Activated naive CD8-positive, alpha-beta T cell treated with anti-CD3 and anti-CD28 coated beads, Interleukin-2, amount 50 U/mL, for 24 hours (primary cell): ENCODE measurements at regions not wholly inside any gene's neighbourhood (a gene's known extent, or its start where the extent isn't known, plus 50 kb on each side); places are given as distances from the start of the nearest gene placed in this dataset.
"Not testable (repeated sequence)": the region's sequence is repeated elsewhere in the genome, so short reads cannot be mapped to it uniquely, and the experiment has no call there.

Source experiments
- ATAC-seq: fragments of 150-1000 bp; cut with Tn5 transposase; one replicate; pipeline ENCODE4 v1.10.0; 2021
- DNase-seq: peaks from one replicate; pipeline ENCODE4 v3.0.0; 2021
- H3K27ac Mint-ChIP-seq: one replicate; pipeline ENCODE4 v1.8.0; 2021; ENCODE audit warnings: mild to moderate bottlenecking, mixed read lengths
- H3K27me3 Mint-ChIP-seq: one replicate; pipeline ENCODE4 v1.8.0; 2021; ENCODE audit warnings: mixed read lengths
- H3K36me3 Mint-ChIP-seq: one replicate; pipeline ENCODE4 v1.8.0; 2021; ENCODE audit warnings: low read depth, mixed read lengths
- H3K4me1 Mint-ChIP-seq: one replicate; pipeline ENCODE4 v1.8.0; 2021; ENCODE audit warnings: mixed read lengths
- H3K4me3 Mint-ChIP-seq: one replicate; pipeline ENCODE4 v1.8.0; 2021; ENCODE audit warnings: mild to moderate bottlenecking, moderate library complexity, mixed read lengths
- H3K9me3 Mint-ChIP-seq: one replicate; pipeline ENCODE4 v1.8.0; 2021; ENCODE audit warnings: mixed read lengths

DNA sequence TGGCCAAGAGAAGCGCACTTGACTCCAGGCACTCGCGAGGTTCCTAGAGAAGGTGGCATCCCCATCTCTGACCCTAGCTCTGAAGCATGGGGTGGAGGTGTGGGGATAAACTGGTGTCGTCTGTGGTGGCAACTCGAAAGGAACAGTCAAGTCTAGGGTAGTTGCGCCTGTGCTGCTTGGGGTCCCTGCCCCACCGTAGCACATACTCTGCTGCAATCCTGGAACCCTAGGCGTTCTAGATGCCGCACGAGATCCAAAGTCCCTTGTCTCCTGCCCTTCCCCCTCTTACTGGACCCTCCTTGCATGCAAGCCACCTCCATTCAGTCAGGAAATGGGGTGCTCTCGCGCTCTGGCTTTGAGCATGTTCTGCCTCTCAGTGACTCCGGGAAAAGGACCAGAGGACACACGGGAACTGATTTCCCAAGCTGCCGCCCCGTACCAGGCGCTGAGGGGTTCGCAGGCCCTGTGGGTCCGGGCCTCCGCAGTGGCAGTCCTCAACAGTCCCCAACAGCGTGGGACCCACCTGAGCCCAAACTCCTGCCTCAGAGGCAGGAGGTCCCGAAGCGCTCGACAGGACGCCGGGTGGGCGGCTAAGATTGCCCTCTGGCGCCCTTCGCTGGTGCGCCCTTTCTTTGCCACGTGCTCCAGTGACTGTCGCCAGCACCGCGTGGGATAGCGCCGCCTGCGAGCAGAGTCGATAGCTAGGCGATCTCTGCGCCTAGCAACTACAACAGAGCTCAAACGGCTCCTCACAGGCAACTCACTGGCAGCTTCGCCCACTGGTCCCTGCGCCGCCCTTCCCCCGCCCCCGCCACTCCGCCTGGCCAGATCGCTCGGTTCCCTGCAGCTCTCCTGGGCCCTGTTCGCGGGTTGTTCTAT is 452.0 kb downstream of the REEP3 start:
- peaks cover 4% of the 10 kb centered on the region for H3K9me3 Mint-ChIP-seq
- ATAC-seq (no peak), DNase-seq (no peak)
- no peak overlapping the region for H3K4me3 Mint-ChIP-seq
- H3K4me1 Mint-ChIP-seq: no peaks in the 10 kb centered on the region
- no peaks in the 10 kb centered on the region for H3K36me3 Mint-ChIP-seq
- no peaks in the 10 kb centered on the region for H3K27me3 Mint-ChIP-seq
- no peak overlapping the region for H3K27ac Mint-ChIP-seq

DNA sequence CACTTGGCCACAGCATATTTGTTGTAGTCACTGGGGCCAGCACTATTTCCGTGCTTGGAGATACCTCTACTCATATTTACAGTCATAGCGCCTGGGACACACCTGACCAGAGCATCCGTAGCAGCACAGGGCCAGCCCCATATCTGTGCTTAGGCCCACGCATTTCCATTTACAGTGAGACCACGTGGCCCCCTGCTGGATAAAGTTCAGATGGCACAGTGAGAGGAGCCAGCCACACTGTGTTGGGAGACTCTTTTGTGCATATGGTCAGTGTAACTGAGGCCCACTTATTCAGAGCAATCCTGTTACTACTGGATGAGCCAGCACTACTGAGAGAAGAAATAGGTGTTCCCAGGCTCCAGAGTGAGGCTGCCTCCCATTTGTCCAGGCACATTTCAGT is 455.3 kb downstream of the REEP3 start:
- peaks cover 2% of the 10 kb centered on the region for H3K4me1 Mint-ChIP-seq
- no peaks in the 10 kb centered on the region for H3K36me3 Mint-ChIP-seq
- DNase-seq: peak; percentile 43
- H3K27me3 Mint-ChIP-seq: peaks cover 3% of the 10 kb centered on the region
- H3K27ac Mint-ChIP-seq: no peak overlapping the region
- no peaks in the 10 kb centered on the region for H3K9me3 Mint-ChIP-seq
- peak; percentile 73 for ATAC-seq
- no peak overlapping the region for H3K4me3 Mint-ChIP-seq

DNA sequence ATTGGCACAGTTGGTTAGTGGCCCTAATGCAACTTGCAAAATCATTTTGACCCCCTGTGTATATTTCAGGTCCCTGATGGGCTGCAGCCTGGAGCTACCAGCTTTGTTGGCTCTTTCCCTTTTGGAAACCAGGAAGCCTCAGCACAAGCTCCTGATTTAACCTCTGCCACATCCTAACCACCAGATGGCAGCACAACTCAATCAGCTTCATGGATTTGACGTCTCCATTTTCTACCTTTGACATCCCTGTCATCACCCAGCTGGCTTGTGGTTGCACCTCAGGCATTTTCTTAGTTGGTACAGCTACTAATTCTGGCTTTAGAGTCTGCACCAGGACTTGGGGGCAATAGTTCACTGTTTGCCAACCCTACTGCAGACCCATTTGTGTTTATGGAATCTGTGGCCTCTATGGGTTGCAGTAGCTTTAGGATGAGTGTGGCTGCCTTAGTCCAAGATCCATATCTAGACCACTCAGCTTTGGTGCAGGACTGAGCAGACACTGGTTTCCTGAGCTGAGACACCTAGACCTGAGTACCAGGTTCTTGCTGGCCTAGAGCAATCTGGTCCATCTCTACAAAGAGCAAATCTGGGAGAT is 456.2 kb downstream of the REEP3 start:
- no peaks in the 10 kb centered on the region for H3K36me3 Mint-ChIP-seq
- no peaks in the 10 kb centered on the region for H3K9me3 Mint-ChIP-seq
- peak; percentile 8 for ATAC-seq
- peak; percentile 14 for DNase-seq
- H3K27ac Mint-ChIP-seq: no peak overlapping the region
- H3K4me1 Mint-ChIP-seq: peaks cover 2% of the 10 kb centered on the region
- H3K4me3 Mint-ChIP-seq: no peak overlapping the region
- H3K27me3 Mint-ChIP-seq: peaks cover 3% of the 10 kb centered on the region

DNA sequence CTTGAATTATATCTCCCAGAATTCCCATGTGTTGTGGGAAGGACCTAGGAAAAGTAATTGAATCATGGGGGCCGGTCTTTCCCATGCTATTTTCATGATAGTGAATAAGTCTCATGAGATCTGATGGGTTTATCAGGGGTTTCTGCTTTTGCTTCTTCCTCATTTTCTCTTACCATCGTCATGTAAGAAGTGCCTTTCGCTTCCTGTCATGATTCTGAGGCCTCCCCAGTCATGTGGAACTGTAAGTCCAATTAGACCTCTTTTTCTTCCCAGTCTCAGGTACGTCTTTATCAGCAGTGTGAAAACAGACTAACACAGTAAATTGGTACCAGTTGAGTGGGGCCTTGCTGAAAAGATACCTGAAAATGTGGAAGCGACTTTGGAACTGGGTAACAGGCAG is 459.7 kb downstream of the REEP3 start:
- H3K4me1 Mint-ChIP-seq, H3K9me3 Mint-ChIP-seq, H3K27me3 Mint-ChIP-seq, ATAC-seq, DNase-seq, H3K4me3 Mint-ChIP-seq, H3K27ac Mint-ChIP-seq, H3K36me3 Mint-ChIP-seq: not testable (repeated sequence)

DNA sequence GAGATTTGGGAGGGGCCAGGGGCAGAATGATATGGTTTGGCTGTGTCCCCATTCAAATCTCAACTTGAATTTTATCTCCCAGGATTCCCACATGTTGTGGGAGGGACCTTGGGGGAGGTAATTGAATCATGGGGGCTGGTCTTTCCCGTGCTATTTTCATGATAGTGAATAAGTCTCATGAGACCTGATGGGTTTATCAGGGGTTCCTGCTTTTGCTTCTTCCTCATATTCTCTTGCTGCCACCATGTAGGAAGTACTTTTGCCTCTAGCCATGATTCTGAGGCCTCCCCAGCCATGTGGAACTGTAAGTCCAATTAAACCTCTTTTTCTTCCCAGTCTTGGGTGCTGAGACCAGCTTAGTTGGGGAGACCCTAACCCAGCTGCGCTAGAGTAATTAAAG is 462.9 kb downstream of the REEP3 start:
- H3K27ac Mint-ChIP-seq, ATAC-seq, H3K4me1 Mint-ChIP-seq, H3K27me3 Mint-ChIP-seq, H3K9me3 Mint-ChIP-seq, H3K4me3 Mint-ChIP-seq, DNase-seq, H3K36me3 Mint-ChIP-seq: not testable (repeated sequence)

DNA sequence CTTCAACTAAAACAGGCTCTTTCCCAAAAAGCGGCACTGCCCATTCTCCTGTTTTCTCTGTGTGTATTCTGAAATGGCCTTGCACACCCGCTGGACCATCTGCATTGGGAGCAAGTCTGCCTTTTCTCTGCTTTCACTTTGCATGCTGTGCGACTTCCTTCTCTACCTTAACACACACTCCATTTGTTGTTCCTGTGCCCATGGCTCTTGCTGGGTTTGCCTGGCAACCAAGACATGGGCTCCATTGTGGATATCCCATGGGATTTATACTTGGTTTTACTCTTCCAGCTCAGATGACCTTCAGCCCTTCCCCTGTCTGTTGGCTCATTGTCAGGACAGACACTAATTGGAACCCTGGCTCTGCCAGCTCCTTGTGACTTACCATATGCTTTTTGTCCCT is 465.3 kb downstream of the REEP3 start:
- Mint-ChIP-seq H3K4me1 (no peaks in the 10 kb centered on the region), H3K27me3 (peaks cover 2% of the 10 kb centered on the region), H3K36me3 (no peaks in the 10 kb centered on the region), H3K9me3 (no peaks in the 10 kb centered on the region), H3K27ac (no peak overlapping the region), H3K4me3 (no peak overlapping the region)
- DNase-seq (no peak), ATAC-seq (no peak)

DNA sequence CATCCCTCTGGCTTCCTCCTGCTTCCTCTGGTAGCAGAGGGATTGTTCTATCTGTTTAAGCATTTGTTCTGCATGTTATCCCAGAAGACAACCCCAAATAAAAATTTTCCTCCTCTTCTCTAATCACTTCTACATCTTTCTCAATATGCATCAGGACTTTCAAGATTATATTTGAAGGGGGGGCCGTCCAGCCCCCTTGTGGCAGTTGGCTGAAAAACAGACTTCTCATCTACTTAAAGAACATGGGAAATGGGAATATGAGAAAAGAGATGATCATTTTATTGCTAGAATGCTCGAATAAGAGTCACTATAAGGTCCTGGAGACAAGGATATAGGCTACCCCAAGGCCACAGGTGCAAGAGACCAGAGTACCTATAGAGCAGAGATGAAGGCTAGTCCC is 466.0 kb downstream of the REEP3 start:
- no peak overlapping the region for H3K27ac Mint-ChIP-seq
- no peaks in the 10 kb centered on the region for H3K4me1 Mint-ChIP-seq
- peaks cover 2% of the 10 kb centered on the region for H3K27me3 Mint-ChIP-seq
- H3K9me3 Mint-ChIP-seq: no peaks in the 10 kb centered on the region
- no peak for DNase-seq
- no peak overlapping the region for H3K4me3 Mint-ChIP-seq
- ATAC-seq: no peak
- H3K36me3 Mint-ChIP-seq: no peaks in the 10 kb centered on the region

DNA sequence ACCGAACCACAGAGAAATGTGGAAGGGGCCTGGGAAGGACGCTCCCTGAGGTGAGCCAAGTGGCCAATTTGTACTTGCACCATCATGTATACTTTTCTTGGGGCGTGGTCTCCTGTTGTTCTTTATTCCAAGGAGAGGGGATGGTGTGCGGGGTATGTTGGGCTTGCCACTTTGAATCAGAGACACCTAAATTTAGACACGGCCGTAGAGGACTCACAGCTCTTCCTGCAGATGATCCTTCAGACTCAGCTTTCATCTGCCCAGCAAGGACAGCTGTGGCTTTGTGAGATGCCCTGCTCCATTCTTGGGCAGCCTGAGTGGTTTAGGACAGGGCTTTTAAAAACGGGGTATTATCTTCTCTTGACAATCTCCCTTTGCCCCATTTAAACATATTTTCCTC is 473.2 kb downstream of the REEP3 start:
- no peak overlapping the region for H3K27ac Mint-ChIP-seq
- H3K9me3 Mint-ChIP-seq: peaks cover 4% of the 10 kb centered on the region
- H3K4me3 Mint-ChIP-seq: no peak overlapping the region
- no peak for DNase-seq
- H3K36me3 Mint-ChIP-seq: no peaks in the 10 kb centered on the region
- no peak for ATAC-seq
- no peaks in the 10 kb centered on the region for H3K4me1 Mint-ChIP-seq
- H3K27me3 Mint-ChIP-seq: no peaks in the 10 kb centered on the region

DNA sequence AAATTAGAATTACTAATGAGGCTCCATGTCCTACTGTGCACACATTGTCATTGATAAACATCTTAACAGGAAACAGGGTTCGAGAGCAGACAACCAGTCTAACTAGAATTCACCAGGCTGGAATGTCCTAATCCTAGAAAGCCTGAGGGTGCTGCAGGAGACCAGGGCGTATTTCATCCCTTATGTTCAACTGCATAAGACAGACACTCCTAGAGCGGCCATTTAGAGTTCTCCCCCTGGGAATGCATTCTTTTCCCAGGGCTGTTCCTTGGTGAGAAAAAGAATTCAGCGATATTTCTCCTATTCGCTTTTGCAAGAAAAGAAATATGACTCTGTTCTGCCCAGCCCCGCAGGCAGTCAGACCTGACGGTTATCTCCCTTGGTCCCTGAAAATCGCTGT is 486.0 kb downstream of the REEP3 start:
- no peaks in the 10 kb centered on the region for H3K4me1 Mint-ChIP-seq
- H3K36me3 Mint-ChIP-seq: no peaks in the 10 kb centered on the region
- ATAC-seq: no peak
- H3K4me3 Mint-ChIP-seq: no peak overlapping the region
- peaks cover 4% of the 10 kb centered on the region for H3K9me3 Mint-ChIP-seq
- no peak for DNase-seq
- no peak overlapping the region for H3K27ac Mint-ChIP-seq
- H3K27me3 Mint-ChIP-seq: no peaks in the 10 kb centered on the region

DNA sequence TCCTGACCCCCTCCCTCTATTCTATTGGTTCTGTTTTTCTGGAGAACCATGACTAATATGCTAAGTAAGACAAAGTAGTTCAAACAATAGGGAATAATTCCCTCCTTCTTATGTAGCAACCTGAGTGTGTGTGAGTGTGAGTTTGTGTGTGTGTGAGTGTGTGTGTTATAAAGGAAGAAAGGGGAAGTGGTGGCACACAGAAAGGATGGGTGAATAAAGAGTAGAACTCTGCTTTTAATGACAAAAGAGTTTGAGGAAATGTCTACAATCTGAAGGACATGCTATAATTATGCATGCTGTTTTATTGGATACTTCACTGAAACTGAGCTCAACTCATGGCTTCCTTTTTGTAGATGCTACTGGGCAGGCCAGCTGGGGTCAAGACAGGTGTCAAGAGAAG is 489.5 kb downstream of the REEP3 start:
- no peak overlapping the region for H3K4me3 Mint-ChIP-seq
- H3K27me3 Mint-ChIP-seq: no peaks in the 10 kb centered on the region
- no peak for ATAC-seq
- H3K4me1 Mint-ChIP-seq: no peaks in the 10 kb centered on the region
- peaks cover 4% of the 10 kb centered on the region for H3K9me3 Mint-ChIP-seq
- DNase-seq: no peak
- H3K27ac Mint-ChIP-seq: no peak overlapping the region
- no peaks in the 10 kb centered on the region for H3K36me3 Mint-ChIP-seq

DNA sequence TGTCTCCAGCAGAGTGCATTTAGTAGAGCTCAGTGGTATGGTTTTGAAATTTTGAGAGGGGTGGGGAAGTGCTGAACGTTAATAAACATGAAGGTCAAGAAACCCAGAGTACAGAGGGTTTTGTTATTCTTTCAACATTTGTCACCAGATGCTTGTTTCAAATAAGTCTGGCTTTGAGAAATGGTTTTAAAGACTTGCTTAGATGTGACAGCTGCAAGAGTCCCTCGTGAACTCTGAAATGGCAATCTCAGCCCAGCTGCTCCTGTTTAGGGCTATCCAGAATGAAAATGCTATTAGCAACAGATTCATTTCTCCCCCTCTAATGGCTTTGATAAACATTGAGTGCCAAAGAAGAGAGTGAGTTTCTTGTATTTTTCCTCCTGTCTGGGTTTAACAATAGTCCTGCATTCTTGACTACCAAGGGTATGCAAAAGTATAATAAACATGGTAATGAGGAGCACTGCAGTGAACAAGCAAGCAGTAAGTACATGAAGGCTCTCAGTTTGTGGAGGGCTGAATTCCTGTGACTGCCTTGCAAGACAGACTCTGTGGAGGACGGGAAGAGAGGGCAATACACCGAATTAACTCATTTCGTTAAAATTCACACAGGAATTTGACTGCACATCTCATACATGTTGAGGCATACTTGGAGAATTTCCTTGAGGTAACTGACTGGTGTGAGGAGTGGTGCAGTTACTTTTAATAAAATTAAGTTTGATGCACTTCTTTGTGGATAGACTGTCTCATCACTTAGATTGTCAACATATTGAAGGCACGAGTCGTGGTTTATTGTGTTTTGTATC is 490.9 kb downstream of the REEP3 start:
- Mint-ChIP-seq H3K36me3 (no peaks in the 10 kb centered on the region), H3K4me3 (no peak overlapping the region), H3K4me1 (no peaks in the 10 kb centered on the region), H3K27ac (no peak overlapping the region), H3K9me3 (no peaks in the 10 kb centered on the region), H3K27me3 (no peaks in the 10 kb centered on the region)
- ATAC-seq (no peak), DNase-seq (no peak)

DNA sequence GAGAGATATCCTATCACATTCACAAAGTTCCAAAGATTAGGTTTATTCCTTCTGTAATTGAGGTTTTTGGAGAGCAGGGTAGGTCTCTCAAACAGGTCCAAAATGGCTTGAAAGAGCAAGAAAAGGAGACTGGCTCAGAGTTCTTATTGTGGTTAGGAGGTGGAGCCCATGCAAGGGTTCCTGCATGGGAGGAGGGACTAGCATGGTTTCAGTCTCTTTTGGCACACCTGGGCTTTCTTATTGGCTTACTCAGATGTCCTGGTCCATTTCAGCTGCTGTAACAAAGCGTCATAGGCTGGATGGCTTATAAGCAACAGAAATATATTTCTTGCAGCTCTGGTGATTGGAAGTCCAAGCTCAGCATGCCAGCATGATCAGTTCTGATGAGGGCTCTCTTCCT is 493.1 kb downstream of the REEP3 start:
- no peak overlapping the region for H3K27ac Mint-ChIP-seq
- no peak overlapping the region for H3K4me3 Mint-ChIP-seq
- DNase-seq (no peak), ATAC-seq (no peak)
- H3K9me3 Mint-ChIP-seq: no peaks in the 10 kb centered on the region
- H3K4me1 Mint-ChIP-seq: no peaks in the 10 kb centered on the region
- no peaks in the 10 kb centered on the region for H3K36me3 Mint-ChIP-seq
- no peaks in the 10 kb centered on the region for H3K27me3 Mint-ChIP-seq

DNA sequence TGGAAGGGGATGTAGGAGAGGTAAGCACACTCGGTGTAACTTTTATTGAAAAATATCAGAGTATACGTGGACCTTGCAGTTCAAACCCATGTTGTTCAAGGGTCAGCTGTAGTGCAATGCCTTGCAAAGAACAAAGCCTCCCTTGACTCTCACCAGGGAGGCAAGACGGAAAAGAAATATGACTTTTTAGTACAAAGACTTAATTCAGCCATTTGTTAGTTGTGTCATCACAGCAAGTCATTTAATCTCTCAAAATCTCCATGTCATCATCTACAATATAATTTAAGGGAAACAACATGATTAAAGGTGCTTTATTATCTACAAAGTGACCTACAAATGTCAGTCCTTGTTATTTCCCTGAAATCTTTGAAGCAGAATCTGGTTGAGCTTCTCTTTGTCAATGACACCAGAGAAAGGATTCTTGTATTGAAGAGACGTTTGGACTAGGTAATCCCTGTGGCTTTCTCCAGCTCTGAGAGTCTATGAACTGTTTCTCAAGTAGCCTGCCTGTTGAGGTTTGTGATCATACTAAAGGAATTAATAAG is 502.8 kb downstream of the REEP3 start:
- DNase-seq (no peak), ATAC-seq (no peak)
- Mint-ChIP-seq H3K4me3 (no peak overlapping the region), H3K27me3 (peaks cover 8% of the 10 kb centered on the region), H3K36me3 (no peaks in the 10 kb centered on the region), H3K27ac (no peak overlapping the region), H3K4me1 (no peaks in the 10 kb centered on the region), H3K9me3 (no peaks in the 10 kb centered on the region)

DNA sequence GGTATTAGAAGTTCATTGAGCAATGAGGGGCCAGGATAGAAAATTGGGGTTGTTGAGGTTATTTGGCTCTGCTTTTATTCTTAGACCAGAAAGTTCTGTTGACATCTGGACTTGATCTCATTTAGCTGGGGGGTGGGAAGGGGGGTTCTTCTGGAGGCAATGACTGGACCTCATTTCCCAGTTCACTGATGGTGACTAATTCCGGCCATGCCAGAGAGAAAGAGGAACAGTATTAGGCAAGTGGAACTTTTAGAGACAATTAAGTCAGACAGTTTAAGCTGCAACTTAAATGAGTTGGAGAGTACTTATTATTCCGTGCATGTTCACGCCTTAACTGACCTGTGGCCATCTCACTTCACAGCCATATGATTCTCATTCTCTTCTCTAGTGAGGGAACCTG is 512.5 kb downstream of the REEP3 start:
- ATAC-seq (no peak), DNase-seq (no peak)
- Mint-ChIP-seq H3K27me3 (peaks cover 3% of the 10 kb centered on the region), H3K36me3 (no peaks in the 10 kb centered on the region), H3K9me3 (no peaks in the 10 kb centered on the region), H3K27ac (no peak overlapping the region), H3K4me3 (no peak overlapping the region), H3K4me1 (no peaks in the 10 kb centered on the region)
